ENCODE measurements at regions not wholly inside any gene's neighbourhood (a gene's known extent, or its start where the extent isn't known, plus 50 kb on each side); places are given as distances from the start of the nearest gene placed in this dataset.

DNA sequence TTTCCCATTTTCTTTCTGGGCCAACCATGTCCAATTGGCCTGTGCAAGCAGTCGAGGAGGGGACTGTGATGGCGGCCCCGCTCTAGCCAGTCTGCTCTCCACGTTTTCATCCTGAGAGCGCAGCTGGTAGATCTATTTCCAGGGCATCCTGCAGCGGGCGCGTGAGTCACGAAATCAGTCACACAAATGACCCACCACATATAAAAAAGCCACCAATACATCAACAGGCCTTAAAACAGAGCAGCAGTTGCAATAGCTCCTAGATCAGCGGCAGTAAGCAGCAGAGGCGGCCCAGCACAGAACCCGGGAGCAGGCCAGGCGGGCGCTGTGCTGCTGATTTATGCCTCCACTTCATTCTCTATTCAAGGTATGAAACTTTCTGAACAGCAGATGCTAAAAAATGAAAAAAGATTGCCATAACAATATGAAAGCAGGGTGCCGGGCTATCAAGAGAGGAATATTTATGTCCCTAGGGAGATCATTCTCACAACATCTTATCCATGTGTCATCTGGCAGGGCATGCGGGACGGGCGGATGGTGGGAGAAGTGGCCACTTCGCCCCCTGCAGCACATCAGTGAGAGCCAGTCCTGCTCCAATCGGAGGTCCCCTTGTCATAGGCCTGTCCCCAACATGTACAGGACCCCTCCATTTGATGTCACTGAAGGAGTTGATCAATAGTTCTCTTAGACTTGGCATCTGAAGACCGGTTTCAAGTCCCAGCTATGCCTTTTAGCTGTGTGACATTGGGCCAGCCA lies 98.0 kb upstream of the GPR26 start:
- Mint-ChIP-seq H3K27me3 (peaks cover 0 to 54% (median 34%) of the 10 kb centered on the region in 5 donors), H3K36me3 (peaks cover 0 to 3% (median 0%) of the 10 kb centered on the region in 5 donors), H3K9me3 (no peaks in the 10 kb centered on the region), H3K4me1 (peaks cover 0 to 4% (median 0%) of the 10 kb centered on the region in 7 donors), H3K27ac (no peak overlapping the region), H3K4me3 (no peak overlapping the region)
- CTCF ChIA-PET = interaction anchor here (0.5 kb wide), 1 partner anchor 1185 kb away, joined by 3 read pairs; no protein-coding TSS in a partner anchor
- no peaks in the 10 kb centered on the region for H3K4me1 ChIP-seq (ENCODE audit: control insufficient read depth in 2 of 2, insufficient read depth in 2 of 2, low read length in 2 of 2)
- DNase-seq (no peak), ATAC-seq (no peak)
- H3K9me3 ChIP-seq (ENCODE audit: control insufficient read depth in 2 of 3, low read length in 3 of 3) = no peaks in the 10 kb centered on the region
- no peak overlapping the region for H3K4me3 ChIP-seq (ENCODE audit: low read length)
- intact Hi-C loops (cut with micrococcal nuclease) = no loop called here
- no peaks in the 10 kb centered on the region for H3K27me3 ChIP-seq (ENCODE audit: control insufficient read depth in 2 of 2, insufficient read depth in 2 of 2, low read length in 2 of 2)
- H3K36me3 ChIP-seq (ENCODE audit: control insufficient read depth in 2 of 3, insufficient read depth in 3 of 3, low read length in 3 of 3) = no peaks in the 10 kb centered on the region
- H3K27ac ChIP-seq (ENCODE audit: low read depth, low read length) = no peak overlapping the region
- POLR2A ChIA-PET = no interaction called here

- H3K4me3 Mint-ChIP-seq = no peak overlapping the region
- Histone ChIP-seq H3K36me3 (ENCODE audit: control insufficient read depth in 2 of 3, insufficient read depth in 3 of 3, low read length in 3 of 3) (no peaks in the 10 kb centered on the region), H3K27ac (ENCODE audit: low read depth, low read length) (no peak overlapping the region), H3K27me3 (ENCODE audit: control insufficient read depth in 2 of 2, insufficient read depth in 2 of 2, low read length in 2 of 2) (no peaks in the 10 kb centered on the region), H3K9me3 (ENCODE audit: control insufficient read depth in 2 of 3, low read length in 3 of 3) (no peaks in the 10 kb centered on the region), H3K4me3 (ENCODE audit: low read length) (no peak overlapping the region), H3K4me1 (ENCODE audit: control insufficient read depth in 2 of 2, insufficient read depth in 2 of 2, low read length in 2 of 2) (no peaks in the 10 kb centered on the region)
- H3K4me1 Mint-ChIP-seq = peaks cover 0 to 4% (median 0%) of the 10 kb centered on the region in 7 donors
- DNase-seq (no peak), ATAC-seq (no peak)
- H3K27me3 Mint-ChIP-seq = peaks cover 0 to 60% (median 36%) of the 10 kb centered on the region in 5 donors
- intact Hi-C loops (cut with micrococcal nuclease) = no loop called here
- ChIA-PET POLR2A (no interaction called here), CTCF (no interaction called here)
- H3K27ac Mint-ChIP-seq = no peak overlapping the region
- H3K36me3 Mint-ChIP-seq = peaks cover 0 to 3% (median 0%) of the 10 kb centered on the region in 5 donors
- H3K9me3 Mint-ChIP-seq = no peaks in the 10 kb centered on the region
These were observed 97.4 kb upstream of the GPR26 start for GRCh38 chr10:123568751-123569150.

DNA sequence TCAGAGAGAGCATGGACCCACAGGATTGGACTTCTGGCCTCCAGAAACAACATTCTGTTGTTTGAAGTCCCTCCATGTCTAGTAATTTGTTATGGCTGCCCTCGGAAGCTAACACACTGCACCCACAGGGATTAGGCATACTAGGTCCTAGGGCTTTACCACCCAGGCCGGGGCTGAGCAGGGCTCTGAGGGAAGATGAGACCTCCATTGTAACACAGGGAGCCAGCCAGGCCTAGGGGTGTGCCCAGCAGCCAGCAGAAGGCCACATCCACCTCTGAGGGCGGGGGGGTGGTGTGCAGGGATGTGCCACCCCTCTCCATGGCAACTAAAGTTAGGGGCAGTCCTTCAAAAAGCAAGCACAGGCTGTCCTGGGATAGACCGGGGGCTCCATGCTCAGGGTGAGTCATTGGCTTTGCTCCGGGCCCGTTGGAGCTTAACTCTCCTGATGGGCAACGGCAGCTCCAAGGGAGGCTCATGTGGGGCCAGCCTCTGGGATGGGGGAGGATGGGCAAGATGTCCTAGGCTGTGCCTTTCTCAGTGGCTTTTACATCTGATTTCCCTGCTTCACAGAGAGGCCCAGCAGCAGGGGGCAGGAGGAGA lies 96.6 kb upstream of the GPR26 start:
- peaks cover 0 to 4% (median 0%) of the 10 kb centered on the region in 7 donors for H3K4me1 Mint-ChIP-seq
- ATAC-seq = peak; percentile 10
- no peak overlapping the region for H3K27ac ChIP-seq (ENCODE audit: low read depth, low read length)
- no peaks in the 10 kb centered on the region for H3K36me3 ChIP-seq (ENCODE audit: control insufficient read depth in 2 of 3, insufficient read depth in 3 of 3, low read length in 3 of 3)
- intact Hi-C loops (cut with micrococcal nuclease) = no loop called here
- no peaks in the 10 kb centered on the region for H3K9me3 Mint-ChIP-seq
- DNase-seq = no peak
- CTCF ChIA-PET = no interaction called here
- no peak overlapping the region for H3K4me3 ChIP-seq (ENCODE audit: low read length)
- H3K4me1 ChIP-seq (ENCODE audit: control insufficient read depth in 2 of 2, insufficient read depth in 2 of 2, low read length in 2 of 2) = no peaks in the 10 kb centered on the region
- no peak overlapping the region for H3K4me3 Mint-ChIP-seq
- no peaks in the 10 kb centered on the region for H3K27me3 ChIP-seq (ENCODE audit: control insufficient read depth in 2 of 2, insufficient read depth in 2 of 2, low read length in 2 of 2)
- peaks cover 0 to 3% (median 0%) of the 10 kb centered on the region in 5 donors for H3K36me3 Mint-ChIP-seq
- H3K27me3 Mint-ChIP-seq = peaks cover 0 to 67% (median 39%) of the 10 kb centered on the region in 5 donors
- no peaks in the 10 kb centered on the region for H3K9me3 ChIP-seq (ENCODE audit: control insufficient read depth in 2 of 3, low read length in 3 of 3)
- H3K27ac Mint-ChIP-seq = no peak overlapping the region
- POLR2A ChIA-PET = no interaction called here

GRCh38 chr10:123570051-123570897 lies 95.9 kb upstream of the GPR26 start:
- no peak for ATAC-seq
- Mint-ChIP-seq H3K27ac (no peak overlapping the region), H3K4me3 (no peak overlapping the region), H3K27me3 (peaks cover 0 to 71% (median 41%) of the 10 kb centered on the region in 5 donors), H3K9me3 (no peaks in the 10 kb centered on the region), H3K36me3 (peaks cover 0 to 3% (median 0%) of the 10 kb centered on the region in 5 donors), H3K4me1 (peaks cover 0 to 4% (median 0%) of the 10 kb centered on the region in 7 donors)
- H3K27me3 ChIP-seq (ENCODE audit: control insufficient read depth in 2 of 2, insufficient read depth in 2 of 2, low read length in 2 of 2) = no peaks in the 10 kb centered on the region
- intact Hi-C loops (cut with micrococcal nuclease) = no loop called here
- H3K4me3 ChIP-seq (ENCODE audit: low read length) = no peak overlapping the region
- DNase-seq = no peak
- ChIA-PET POLR2A (no interaction called here), CTCF (no interaction called here)
- no peaks in the 10 kb centered on the region for H3K36me3 ChIP-seq (ENCODE audit: control insufficient read depth in 2 of 3, insufficient read depth in 3 of 3, low read length in 3 of 3)
- no peaks in the 10 kb centered on the region for H3K4me1 ChIP-seq (ENCODE audit: control insufficient read depth in 2 of 2, insufficient read depth in 2 of 2, low read length in 2 of 2)
- no peak overlapping the region for H3K27ac ChIP-seq (ENCODE audit: low read depth, low read length)
- no peaks in the 10 kb centered on the region for H3K9me3 ChIP-seq (ENCODE audit: control insufficient read depth in 2 of 3, low read length in 3 of 3)

- H3K27me3 Mint-ChIP-seq = peaks cover 0 to 69% (median 41%) of the 10 kb centered on the region in 5 donors
- intact Hi-C loops (cut with micrococcal nuclease) = no loop called here
- ATAC-seq = no peak
These were observed 95.1 kb upstream of the GPR26 start for GRCh38 chr10:123570898-123571515.

GRCh38 chr10:123571978-123572377 lies 94.2 kb upstream of the GPR26 start:
- Histone ChIP-seq H3K4me1 (ENCODE audit: control insufficient read depth in 2 of 2, insufficient read depth in 2 of 2, low read length in 2 of 2) (no peaks in the 10 kb centered on the region), H3K27ac (ENCODE audit: low read depth, low read length) (no peak overlapping the region), H3K36me3 (ENCODE audit: control insufficient read depth in 2 of 3, insufficient read depth in 3 of 3, low read length in 3 of 3) (no peaks in the 10 kb centered on the region), H3K4me3 (ENCODE audit: low read length) (no peak overlapping the region), H3K27me3 (ENCODE audit: control insufficient read depth in 2 of 2, insufficient read depth in 2 of 2, low read length in 2 of 2) (no peaks in the 10 kb centered on the region), H3K9me3 (ENCODE audit: control insufficient read depth in 2 of 3, low read length in 3 of 3) (no peaks in the 10 kb centered on the region)
- ChIA-PET POLR2A (no interaction called here), CTCF (no interaction called here)
- H3K4me3 Mint-ChIP-seq = no peak overlapping the region
- DNase-seq (no peak), ATAC-seq (no peak)
- H3K27ac Mint-ChIP-seq = no peak overlapping the region
- H3K4me1 Mint-ChIP-seq = peaks cover 0 to 4% (median 0%) of the 10 kb centered on the region in 7 donors
- peaks cover 0 to 62% (median 48%) of the 10 kb centered on the region in 5 donors for H3K27me3 Mint-ChIP-seq
- peaks cover 0 to 3% (median 0%) of the 10 kb centered on the region in 5 donors for H3K36me3 Mint-ChIP-seq
- no peaks in the 10 kb centered on the region for H3K9me3 Mint-ChIP-seq
- intact Hi-C loops (cut with micrococcal nuclease) = loop anchor here in 1 of 2 donors (2.0 kb wide), 1 partner anchor 397 kb away; no protein-coding TSS in a partner anchor

More at GRCh38 chr10:123570898-123571515, 95.1 kb upstream of the GPR26 start:
- H3K4me3 Mint-ChIP-seq = no peak overlapping the region
- H3K27me3 ChIP-seq (ENCODE audit: control insufficient read depth in 2 of 2, insufficient read depth in 2 of 2, low read length in 2 of 2) = no peaks in the 10 kb centered on the region
- peaks cover 0 to 3% (median 0%) of the 10 kb centered on the region in 5 donors for H3K36me3 Mint-ChIP-seq
- no peaks in the 10 kb centered on the region for H3K36me3 ChIP-seq (ENCODE audit: control insufficient read depth in 2 of 3, insufficient read depth in 3 of 3, low read length in 3 of 3)
- no peaks in the 10 kb centered on the region for H3K4me1 ChIP-seq (ENCODE audit: control insufficient read depth in 2 of 2, insufficient read depth in 2 of 2, low read length in 2 of 2)
- POLR2A ChIA-PET = no interaction called here
- no peak for DNase-seq
- no peaks in the 10 kb centered on the region for H3K9me3 ChIP-seq (ENCODE audit: control insufficient read depth in 2 of 3, low read length in 3 of 3)
- no peak overlapping the region for H3K4me3 ChIP-seq (ENCODE audit: low read length)
- H3K27ac Mint-ChIP-seq = peak overlapping the region in 1 of 9 donors; percentile 55
- CTCF ChIA-PET = no interaction called here
- H3K4me1 Mint-ChIP-seq = peaks cover 0 to 4% (median 0%) of the 10 kb centered on the region in 7 donors
- no peaks in the 10 kb centered on the region for H3K9me3 Mint-ChIP-seq
- H3K27ac ChIP-seq (ENCODE audit: low read depth, low read length) = no peak overlapping the region

All from naive thymus-derived CD4-positive, alpha-beta T cell (primary cell).